ENCODE measurements at regions not wholly inside any gene's neighbourhood (a gene's known extent, or its start where the extent isn't known, plus 50 kb on each side); places are given as distances from the start of the nearest gene placed in this dataset.

- TF ChIP-seq CTCF (IDR thresholded peaks at IDR 0.05) (no peak), ZFX (IDR thresholded peaks at IDR 0.05; ENCODE audit: borderline replicate concordance) (no peak)
These were observed 97.9 kb upstream of the PRL start for GRCh38 chr6:22394691-22395090.
